H1 (cell line): ENCODE measurements at regions not wholly inside any gene's neighbourhood (a gene's known extent, or its start where the extent isn't known, plus 50 kb on each side); places are given as distances from the start of the nearest gene placed in this dataset.

Experiments used
- ATF3 ChIP-seq: IDR thresholded peaks from 2 replicates; pipeline ENCODE4 v1.6.1; 2011; ENCODE audit warnings: low read depth, mild to moderate bottlenecking, low read length; ENCODE audit not compliant: insufficient read depth
- CTBP2 ChIP-seq: IDR thresholded peaks from 2 replicates; pipeline ENCODE4 v1.7.0; 2011; ENCODE audit warnings: borderline replicate concordance, mild to moderate bottlenecking, moderate library complexity, mixed read lengths, low read length; ENCODE audit not compliant: insufficient read depth, insufficient read length

- TF ChIP-seq ATF3 (no peak), CTBP2 (no peak)
These were observed 506.6 kb upstream of the NOX3 start (continued) for GRCh38 chr6:155962276-155962675.
